ENCODE measurements at regions not wholly inside any gene's neighbourhood (a gene's known extent, or its start where the extent isn't known, plus 50 kb on each side); places are given as distances from the start of the nearest gene placed in this dataset.
"Not testable (repeated sequence)": the region's sequence is repeated elsewhere in the genome, so short reads cannot be mapped to it uniquely, and the experiment has no call there.

GRCh38 chr1:187985897-187986654 lies 1157.3 kb downstream of the PLA2G4A start:
- no peak for DNase-seq

- no peak for DNase-seq
Measured at GRCh38 chr1:187987236-187987776, 1158.6 kb downstream of the PLA2G4A start.

GRCh38 chr1:187991944-187992343 lies 1163.2 kb downstream of the PLA2G4A start:
- no peak for DNase-seq

- DNase-seq: no peak
Measured at GRCh38 chr1:187996780-187997179, 1168.0 kb downstream of the PLA2G4A start.

GRCh38 chr1:187999973-188000372 lies 1171.2 kb downstream of the PLA2G4A start:
- no peak for DNase-seq

- DNase-seq: not testable (repeated sequence)
Measured at GRCh38 chr1:188003687-188004086, 1174.9 kb downstream of the PLA2G4A start.

GRCh38 chr1:188004849-188005248 lies 1176.1 kb downstream of the PLA2G4A start:
- DNase-seq: no peak

GRCh38 chr1:188006354-188006753 lies 1177.6 kb downstream of the PLA2G4A start:
- no peak for DNase-seq

GRCh38 chr1:188013222-188013849 lies 1184.6 kb downstream of the PLA2G4A start:
- not testable (repeated sequence) for DNase-seq

- DNase-seq: no peak
Measured at GRCh38 chr1:188017921-188018320, 1189.2 kb downstream of the PLA2G4A start.

- DNase-seq: no peak
Measured at GRCh38 chr1:188022661-188023060, 1193.9 kb downstream of the PLA2G4A start.

GRCh38 chr1:188023206-188023605 lies 1194.5 kb downstream of the PLA2G4A start:
- DNase-seq: no peak

- DNase-seq: no peak
Measured at GRCh38 chr1:188027613-188028012, 1198.9 kb downstream of the PLA2G4A start.

- not testable (repeated sequence) for DNase-seq
Measured at GRCh38 chr1:188037572-188037971, 1208.8 kb downstream of the PLA2G4A start.

GRCh38 chr1:188043536-188044245 lies 1214.9 kb downstream of the PLA2G4A start:
- no peak for DNase-seq

GRCh38 chr1:188050250-188050649 lies 1221.5 kb downstream of the PLA2G4A start:
- DNase-seq: no peak

- no peak for DNase-seq
Measured at GRCh38 chr1:188056011-188056410, 1227.3 kb downstream of the PLA2G4A start.

GRCh38 chr1:188058801-188059200 lies 1230.1 kb downstream of the PLA2G4A start:
- DNase-seq: no peak

- DNase-seq: no peak
Measured at GRCh38 chr1:188061881-188062280, 1233.1 kb downstream of the PLA2G4A start.

GRCh38 chr1:188062456-188062855 lies 1233.7 kb downstream of the PLA2G4A start:
- no peak for DNase-seq

GRCh38 chr1:188065917-188066316 lies 1237.2 kb downstream of the PLA2G4A start:
- DNase-seq: no peak

- no peak for DNase-seq
Measured at GRCh38 chr1:188070848-188071247, 1242.1 kb downstream of the PLA2G4A start.

GRCh38 chr1:188089015-188089414 lies 1260.3 kb downstream of the PLA2G4A start:
- DNase-seq: no peak

GRCh38 chr1:188089461-188089860 lies 1260.7 kb downstream of the PLA2G4A start:
- DNase-seq: no peak
